Liver (tissue), 3 donors: ENCODE measurements at regions not wholly inside any gene's neighbourhood (a gene's known extent, or its start where the extent isn't known, plus 50 kb on each side); places are given as distances from the start of the nearest gene placed in this dataset.

Experiments used
- CTCF ChIP-seq: fragments of 150-350 bp; IDR thresholded peaks from 2 replicates; pipeline ENCODE4 v1.5.1; 2017; ENCODE audit warnings: improper control_type of control experiment, low read depth, low read length; ENCODE audit not compliant: missing input control
- EGR1 ChIP-seq, 2 donors: IDR thresholded peaks; 2 replicates each; pipeline ENCODE4 v1.6.1; 2016 to 2018; ENCODE audit warnings: antibody characterized with exemption in 2 of 2, low read depth in 2 of 2
- FOXA1 ChIP-seq: IDR thresholded peaks from 2 replicates; pipeline ENCODE4 v1.6.1; 2016; ENCODE audit warnings: antibody characterized with exemption
- GABPA ChIP-seq, 2 donors: IDR thresholded peaks in 1 of 2; conservative IDR thresholded peaks in 1 of 2; 2 replicates each; pipeline ENCODE4 v1.6.1; 2016; ENCODE audit warnings: antibody characterized with exemption in 2 of 2, mild to moderate bottlenecking in 1 of 2, moderate library complexity in 1 of 2
- HNF4G ChIP-seq: IDR thresholded peaks from 2 replicates; pipeline ENCODE4 v1.6.1; 2016; ENCODE audit warnings: antibody characterized with exemption
- JUND ChIP-seq, 2 donors: IDR thresholded peaks; 2 replicates each; pipeline ENCODE4 v1.6.1; 2016; ENCODE audit warnings: antibody characterized with exemption in 2 of 2
- RAD21 ChIP-seq, 2 donors: IDR thresholded peaks; 2 replicates each; pipeline ENCODE4 v1.6.1; 2016; ENCODE audit warnings: antibody characterized with exemption in 2 of 2, mild to moderate bottlenecking in 2 of 2
- REST ChIP-seq: IDR thresholded peaks from 2 replicates; pipeline ENCODE4 v1.6.1; 2016; ENCODE audit warnings: antibody characterized with exemption, mild to moderate bottlenecking
- SP1 ChIP-seq: IDR thresholded peaks from 2 replicates; pipeline ENCODE4 v1.6.1; 2018; ENCODE audit warnings: antibody characterized with exemption, mild to moderate bottlenecking
- TF ChIP-seq, protein P1 (sequence below): IDR thresholded peaks from 2 replicates; pipeline ENCODE4 v1.6.1; 2016; ENCODE audit warnings: antibody characterized with exemption
- donor health status: healthy.
- donor health status: healthy.

DNA sequence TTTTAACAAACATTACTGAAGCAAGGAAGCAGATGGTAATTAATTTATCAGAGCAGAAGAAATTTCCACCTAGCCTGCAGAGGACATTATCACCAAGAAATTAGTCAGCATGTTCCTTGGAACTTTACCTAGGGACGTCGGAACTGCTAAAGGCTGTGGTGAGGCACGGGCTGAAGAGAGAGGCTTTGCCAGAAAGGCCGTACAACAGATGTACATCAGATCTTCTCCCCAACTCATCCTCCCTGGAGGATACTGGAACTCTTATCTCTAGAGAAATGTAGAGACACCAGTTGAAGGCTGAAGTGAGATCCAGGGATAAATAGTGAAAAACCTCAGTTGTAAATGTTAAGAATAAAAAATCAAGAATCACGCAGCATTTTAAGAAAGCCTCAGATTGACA, 257.1 kb downstream of the SAMD5 start:
- TF ChIP-seq GABPA (IDR thresholded peaks at IDR 0.05 in 1 of 2, conservative IDR thresholded peaks at IDR 0.05 in 1 of 2), result no peak
- TF ChIP-seq RAD21 (IDR thresholded peaks at IDR 0.05), result no peak
- no peak for TF ChIP-seq CTCF
- TF ChIP-seq SP1, result no peak
- no peak for TF ChIP-seq REST
- TF ChIP-seq FOXA1, result no peak
- no peak for TF ChIP-seq JUND (IDR thresholded peaks at IDR 0.05)
- TF ChIP-seq HNF4G, result no peak
- no peak for TF ChIP-seq EGR1 (IDR thresholded peaks at IDR 0.05; ENCODE audit: low read depth in 2 of 2)
- TF ChIP-seq, protein P1, sequence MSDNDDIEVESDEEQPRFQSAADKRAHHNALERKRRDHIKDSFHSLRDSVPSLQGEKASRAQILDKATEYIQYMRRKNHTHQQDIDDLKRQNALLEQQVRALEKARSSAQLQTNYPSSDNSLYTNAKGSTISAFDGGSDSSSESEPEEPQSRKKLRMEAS, result no peak
